K562 (cell line): ENCODE measurements at regions not wholly inside any gene's neighbourhood (a gene's known extent, or its start where the extent isn't known, plus 50 kb on each side); places are given as distances from the start of the nearest gene placed in this dataset.

Experiments used
- ATAC-seq: fragments of 200-7000 bp; cut with Tn5 transposase; 3 replicates; pipeline ENCODE4 v1.9.1; 2020; ENCODE audit warnings: moderate library complexity
- BruUV-seq: library from RNA; stranded (reverse); fragments of 400-500 nt; replicated peaks from 2 replicates; lab custom pipeline; 2021; lab: Mats Ljungman, UMichigan
- CTCF ChIA-PET: fragments of 300-600 bp; formaldehyde crosslinking; extraction: SDS; loops from one replicate; lab custom pipeline; 2021; ENCODE audit warnings: low intra/inter-chr PET ratio; lab: Yijun Ruan, JAX
- POLR2A ChIA-PET: fragments of 300-600, 350-650 bp; sonication (Branson Sonifier 250); formaldehyde crosslinking; extraction: SDS; loops from one replicate; lab custom pipeline; 2021; ENCODE audit warnings: antibody characterized with exemption, inconsistent platforms; lab: Yijun Ruan, JAX
- DNase-seq, 4 experiments: peaks; one replicate each; pipeline versions ENCODE4 v3.0.0 to v3.0.0-alpha.2; 2011 to 2018; ENCODE audit warnings: low spot score in 3 of 4, mixed read lengths in 3 of 4; ENCODE audit errors: extremely low read depth in 1 of 4
- FAIRE-seq: peaks from 2 replicates; lab custom pipeline; 2011; peaks lifted over from hg19 to GRCh38; lab: Jason Lieb, UNC
- H2AFZ ChIP-seq: 2 replicates; pipeline ENCODE4 v1.6.0; 2011; ENCODE audit warnings: low read depth, low read length, control low read depth, inconsistent platforms
- H3K27ac ChIP-seq: fragments of 200-600 bp; 3 replicates; pipeline ENCODE4 v1.8.0; 2011; ENCODE audit warnings: low read depth, mild to moderate bottlenecking, control low read depth, inconsistent platforms, low read length, moderate library complexity, mixed read lengths; ENCODE audit errors: extremely low read depth
- H3K27me3 ChIP-seq, 2 experiments: fragments of 300-600 bp in 1 of 2; 2 replicates in 1 of 2; 3 replicates in 1 of 2; pipeline versions ENCODE4 v1.6.0 to v1.8.0; 2011; ENCODE audit warnings: inconsistent platforms in 2 of 2, low read length in 2 of 2, mild to moderate bottlenecking in 1 of 2, mixed read lengths in 1 of 2, moderate library complexity in 1 of 2; ENCODE audit not compliant: control insufficient read depth in 2 of 2, insufficient read depth in 2 of 2
- H3K36me3 ChIP-seq: fragments of 300-600 bp; 3 replicates; pipeline ENCODE4 v1.8.0; 2011; ENCODE audit warnings: mild to moderate bottlenecking, low read length, inconsistent platforms; ENCODE audit not compliant: control insufficient read depth, insufficient read depth
- H3K4me1 ChIP-seq, 2 experiments: fragments of 200-600 bp in 1 of 2; replicated peaks in 1 of 2; 2 replicates in 1 of 2; 3 replicates in 1 of 2; pipeline versions ENCODE4 v1.5.1 to v1.8.0; 2011; ENCODE audit warnings: inconsistent platforms in 2 of 2, low read length in 2 of 2, mild to moderate bottlenecking in 1 of 2, mixed read lengths in 1 of 2, moderate library complexity in 1 of 2; ENCODE audit not compliant: control insufficient read depth in 2 of 2, insufficient read depth in 2 of 2
- H3K4me2 ChIP-seq: 2 replicates; pipeline ENCODE4 v1.6.1; 2011; ENCODE audit warnings: low read length, control low read depth, inconsistent platforms, mixed read lengths; ENCODE audit not compliant: insufficient read depth
- H3K4me3 ChIP-seq: fragments of 200-600 bp; sonication (generic), shearing (Covaris generic); 2 replicates; pipeline ENCODE4 v1.5.1; 2016; ENCODE audit warnings: control low read depth, inconsistent platforms
- H3K79me2 ChIP-seq: fragments of 200-600 bp; 3 replicates; pipeline ENCODE4 v1.8.0; 2011; ENCODE audit warnings: low read length, inconsistent platforms; ENCODE audit not compliant: control insufficient read depth, insufficient read depth
- H3K9ac ChIP-seq, 2 experiments: 2 replicates each; pipeline versions ENCODE4 v1.6.0 to v1.6.1; 2011; ENCODE audit warnings: low read depth in 2 of 2, low read length in 2 of 2, control low read depth in 1 of 2, inconsistent platforms in 1 of 2, mild to moderate bottlenecking in 1 of 2, mixed read lengths in 1 of 2; ENCODE audit not compliant: insufficient read depth in 1 of 2
- H3K9me1 ChIP-seq: one replicate; pipeline ENCODE4 v1.6.0; 2011; ENCODE audit warnings: inconsistent platforms, mild to moderate bottlenecking, low read length, moderate library complexity; ENCODE audit not compliant: control insufficient read depth, insufficient read depth
- H3K9me3 ChIP-seq: replicated peaks from 2 replicates; pipeline ENCODE4 v1.5.1; 2011; ENCODE audit warnings: low read depth, low read length, inconsistent platforms; ENCODE audit not compliant: control insufficient read depth, insufficient read depth
- H4K20me1 ChIP-seq: replicated peaks from 2 replicates; pipeline ENCODE4 v1.6.1; 2011; ENCODE audit warnings: low read length, inconsistent platforms, mixed read lengths; ENCODE audit not compliant: control insufficient read depth, insufficient read depth
- ARID3A ChIP-seq: IDR thresholded peaks from 2 replicates; pipeline ENCODE4 v1.6.1; 2012; ENCODE audit warnings: low read depth, low read length, improper control_type of control experiment, borderline replicate concordance
- CBX3 ChIP-seq, 2 experiments: IDR thresholded peaks; 1 replicate in 1 of 2; 2 replicates in 1 of 2; pipeline ENCODE4 v1.6.1; 2012; ENCODE audit warnings: inconsistent platforms in 2 of 2, low read length in 2 of 2, borderline replicate concordance in 1 of 2, control low read depth in 1 of 2
- CSDE1 ChIP-seq, 2 experiments: fragments of 450-650 bp; IDR thresholded peaks; 2 replicates each; pipeline ENCODE4 v1.6.1; 2016; ENCODE audit warnings: mild to moderate bottlenecking in 1 of 2
- MAFF ChIP-seq: IDR thresholded peaks from 2 replicates; pipeline ENCODE4 v1.6.1; 2012; ENCODE audit warnings: low read length, improper control_type of control experiment
- MYNN ChIP-seq, 2 experiments: sonication (generic); formaldehyde crosslinking in 1 of 2; IDR thresholded peaks; 2 replicates each; pipeline versions ENCODE4 v1.5.0 to v1.6.1; 2016 to 2020; ENCODE audit warnings: antibody characterized with exemption in 1 of 2, missing genetic modification reagents in 1 of 2
- NRF1 ChIP-seq, 2 experiments: fragments of 450-650 bp; IDR thresholded peaks in 1 of 2; conservative IDR thresholded peaks in 1 of 2; 2 replicates each; pipeline ENCODE4 v1.6.1; 2014; ENCODE audit warnings: mild to moderate bottlenecking in 2 of 2
- SNRNP70 ChIP-seq: fragments of 200-400 bp; formaldehyde crosslinking; optimal IDR thresholded peaks from 2 replicates; pipeline ENCODE3; 2017; ENCODE audit warnings: low read depth, low read length
- TRIM25 ChIP-seq: fragments of 450-650 bp; IDR thresholded peaks from 2 replicates; pipeline ENCODE4 v1.7.0; 2016; ENCODE audit warnings: borderline replicate concordance
- XRCC4 ChIP-seq: IDR thresholded peaks from one replicate; pipeline ENCODE4 v1.6.1; 2011; ENCODE audit not compliant: insufficient read depth, insufficient read length; ENCODE audit errors: extremely low read depth
- ZHX1 ChIP-seq: fragments of 150-350 bp; conservative IDR thresholded peaks from 2 replicates; pipeline ENCODE4 v1.6.1; 2014; ENCODE audit warnings: low read length
- ZMIZ1 ChIP-seq, 2 experiments: fragments of 150-350 bp in 1 of 2; IDR thresholded peaks; 2 replicates each; pipeline ENCODE4 v1.6.1; 2012 to 2016; ENCODE audit warnings: low read depth in 2 of 2, low read length in 2 of 2, mild to moderate bottlenecking in 1 of 2, moderate library complexity in 1 of 2
- ZNF146 ChIP-seq: IDR thresholded peaks from one replicate; pipeline ENCODE4 v1.6.1; 2018; ENCODE audit warnings: missing compliant biosample characterization; ENCODE audit not compliant: unreplicated experiment
- ZNF384 ChIP-seq: IDR thresholded peaks from 2 replicates; pipeline ENCODE4 v1.6.1; 2012; ENCODE audit warnings: low read depth, low read length, improper control_type of control experiment
- ZNF695 ChIP-seq: fragments of 450-650 bp; formaldehyde crosslinking; IDR thresholded peaks from 2 replicates; pipeline ENCODE4 v1.4.0; 2020; ENCODE audit warnings: mild to moderate bottlenecking, moderate library complexity
- WGBS: fragments of 100-300 bp; shearing (Covaris generic); methylation state at CpG from one replicate; pipeline ENCODE4 v1.1.6; 2016; ENCODE audit warnings: low coverage, mixed read lengths; ENCODE audit not compliant: insufficient coverage; ENCODE audit errors: missing lambda C conversion rate; 5-methylcytosine and 5-hydroxymethylcytosine counted together
- in situ Hi-C: fragments of 300-500 bp; cut with MboI; formaldehyde crosslinking; loops from 4 replicates; pipeline ENCODE4 v1.15.0; 2018; ENCODE audit warnings: inconsistent platforms, mixed read lengths
- intact Hi-C: fragments of 100-400 bp; cut with micrococcal nuclease; formaldehyde crosslinking; loops from 2 replicates; pipeline ENCODE4 v1.14.2; 2022

- FAIRE-seq (no peak), ATAC-seq (no peak), DNase-seq (no peak)
- POLR2A ChIA-PET: no interaction called here
- Histone ChIP-seq H3K4me1 (no peaks in the 10 kb centered on the region), H4K20me1 (no peaks in the 10 kb centered on the region), H3K4me3 (no peak overlapping the region), H3K79me2 (no peaks in the 10 kb centered on the region), H3K4me2 (no peak overlapping the region), H3K36me3 (no peaks in the 10 kb centered on the region), H3K9me3 (no peaks in the 10 kb centered on the region; the same call in 1 of the 2 replicates), H3K9ac (no peak overlapping the region), H3K27me3 (no peaks in the 10 kb centered on the region), H3K9me1 (no peaks in the 10 kb centered on the region), H3K27ac (no peak overlapping the region), H2AFZ (no peak overlapping the region)
- no TSS peak for BruUV-seq
- in situ Hi-C loops (no loop called here), intact Hi-C loops (no loop called here)
- CTCF ChIA-PET: no interaction called here
- WGBS: 3% methylated on average over 3 of the region's 3 CpGs
- TF ChIP-seq ARID3A (no peak), XRCC4 (no peak), ZNF695 (CRISPR knock-in tag) (no peak), CBX3 (IDR thresholded peaks at IDR 0.05; ENCODE audit: borderline replicate concordance in 1 of 2, low read length in 2 of 2) (no peak), SNRNP70 (no peak), ZMIZ1 (IDR thresholded peaks at IDR 0.05; ENCODE audit: low read depth in 2 of 2, low read length in 2 of 2) (no peak), ZNF146 (CRISPR knock-in tag) (no peak), TRIM25 (no peak), MYNN (IDR thresholded peaks at IDR 0.05) (no peak), MYNN (CRISPR knock-in tag; IDR thresholded peaks at IDR 0.05) (no peak), NRF1 (conservative IDR thresholded peaks at IDR 0.05 in 1 of 2, IDR thresholded peaks at IDR 0.05 in 1 of 2) (no peak), ZHX1 (no peak), CSDE1 (IDR thresholded peaks at IDR 0.05) (no peak), ZNF384 (no peak), MAFF (no peak)
Observed at GRCh38 chr10:53574024-53574423, 801.4 kb upstream of the MBL2 start.
